ELF-1 (cell line): ENCODE measurements at regions not wholly inside any gene's neighbourhood (a gene's known extent, or its start where the extent isn't known, plus 50 kb on each side); places are given as distances from the start of the nearest gene placed in this dataset.
"Not testable (repeated sequence)": the region's sequence is repeated elsewhere in the genome, so short reads cannot be mapped to it uniquely, and the experiment has no call there.

Source experiments
- DNase-seq: peaks from one replicate; pipeline ENCODE4 v3.0.0-alpha.2; 2016; ENCODE audit warnings: low read depth, low spot score

- DNase-seq, result no peak
Measured at GRCh38 chrX:87941841-87942240, 424.2 kb downstream of the KLHL4 start.

DNA sequence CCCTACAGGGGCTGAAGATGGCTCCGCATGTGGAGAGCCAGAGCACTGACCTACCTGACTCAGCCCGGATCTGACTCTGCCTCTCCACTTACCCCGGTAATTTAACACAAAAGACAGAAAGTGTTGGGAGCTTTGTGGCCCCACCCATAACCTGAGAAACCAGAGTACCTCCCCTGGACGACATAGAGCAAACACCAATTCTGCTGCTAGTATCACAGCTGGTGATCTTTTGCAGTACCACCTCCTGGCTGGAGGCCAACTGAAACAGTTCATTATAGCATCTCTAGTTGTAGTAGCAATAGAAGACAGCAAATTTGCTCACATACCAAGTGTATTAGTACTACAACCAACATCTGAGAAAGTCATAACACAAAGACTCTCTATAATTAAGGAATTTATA lies 443.9 kb downstream of the KLHL4 start:
- peak; percentile 19 for DNase-seq

GRCh38 chrX:87968118-87968517 lies 450.5 kb downstream of the KLHL4 start:
- no peak for DNase-seq

DNA sequence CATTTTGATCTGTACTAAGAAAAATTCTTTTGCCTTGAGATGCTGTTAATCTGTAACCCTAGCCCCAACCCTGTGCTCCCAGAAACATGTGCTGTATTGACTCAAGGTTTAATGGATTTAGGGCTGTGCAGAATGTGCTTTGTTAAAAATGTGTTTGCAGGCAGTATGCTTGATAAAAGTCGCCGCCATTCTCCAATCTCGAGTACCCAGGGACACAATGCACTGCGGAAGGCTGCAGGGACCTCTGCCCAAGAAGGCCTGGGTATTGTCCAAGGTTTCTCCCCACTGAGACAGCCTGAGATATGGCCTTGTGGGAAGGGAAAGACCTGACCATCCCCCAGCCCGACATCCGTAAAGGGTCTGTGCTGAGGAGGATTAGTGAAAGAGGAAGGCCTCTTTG lies 454.5 kb downstream of the KLHL4 start:
- DNase-seq, result peak; percentile 37

DNA sequence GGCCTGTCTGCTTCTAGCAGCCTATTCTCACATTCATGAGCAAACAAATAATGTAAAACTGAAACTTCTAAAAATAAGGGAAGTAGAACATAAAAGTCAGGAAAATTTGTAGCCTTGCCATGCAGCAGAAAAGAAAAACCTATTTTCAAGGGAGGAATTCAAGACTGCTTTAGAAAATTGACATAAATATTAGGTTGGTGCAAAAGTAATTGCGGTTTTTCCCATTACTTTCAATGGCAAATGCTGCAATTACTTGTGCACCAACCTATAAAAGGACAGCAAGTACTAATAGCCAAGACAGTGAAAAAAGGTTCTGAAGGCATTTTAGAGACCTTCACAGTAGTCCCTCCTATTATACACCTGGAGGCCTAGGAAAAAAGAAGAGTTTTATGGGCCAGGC lies 457.8 kb downstream of the KLHL4 start:
- no peak for DNase-seq

GRCh38 chrX:88007873-88008272 lies 490.3 kb downstream of the KLHL4 start:
- DNase-seq, result not testable (repeated sequence)

GRCh38 chrX:88024022-88024421 lies 506.4 kb downstream of the KLHL4 start:
- no peak for DNase-seq

DNA sequence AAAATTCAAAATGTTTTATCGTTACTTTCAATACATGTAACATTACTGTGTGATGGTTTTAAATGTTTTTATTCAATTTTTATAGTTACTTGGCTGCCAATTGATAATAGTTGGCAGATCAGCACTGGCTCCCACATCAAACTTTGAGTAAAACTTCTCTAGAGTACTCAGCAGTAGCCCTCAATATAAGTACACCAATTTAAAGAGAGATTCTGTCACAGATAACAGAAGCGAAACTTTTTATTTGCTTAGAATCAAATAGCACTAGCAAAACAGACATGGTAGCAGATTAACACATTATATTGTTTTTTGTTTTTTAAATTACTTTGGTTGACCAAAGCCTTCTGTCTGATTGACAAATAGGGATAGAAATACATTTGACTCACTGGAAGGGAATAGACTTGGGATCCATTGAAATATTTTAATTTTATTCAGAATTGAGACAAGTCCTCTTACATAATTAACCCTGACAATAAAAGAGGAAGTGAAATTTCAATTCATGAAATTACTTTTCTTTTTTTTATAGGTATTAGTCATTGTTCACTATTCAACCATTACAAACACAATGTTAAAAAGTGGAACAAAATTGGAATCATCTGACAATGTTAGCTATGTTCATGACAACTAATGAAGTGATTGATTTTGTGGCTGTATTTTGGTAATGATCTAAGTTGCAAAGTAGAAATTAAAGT lies 554.9 kb downstream of the KLHL4 start:
- DNase-seq, result no peak

GRCh38 chrX:88101968-88102367 lies 584.4 kb downstream of the KLHL4 start:
- DNase-seq, result no peak

- DNase-seq, result no peak
Measured at GRCh38 chrX:88135735-88136134, 611.3 kb upstream of the CPXCR1 start.

GRCh38 chrX:88136328-88136727 lies 610.7 kb upstream of the CPXCR1 start:
- DNase-seq, result no peak

DNA sequence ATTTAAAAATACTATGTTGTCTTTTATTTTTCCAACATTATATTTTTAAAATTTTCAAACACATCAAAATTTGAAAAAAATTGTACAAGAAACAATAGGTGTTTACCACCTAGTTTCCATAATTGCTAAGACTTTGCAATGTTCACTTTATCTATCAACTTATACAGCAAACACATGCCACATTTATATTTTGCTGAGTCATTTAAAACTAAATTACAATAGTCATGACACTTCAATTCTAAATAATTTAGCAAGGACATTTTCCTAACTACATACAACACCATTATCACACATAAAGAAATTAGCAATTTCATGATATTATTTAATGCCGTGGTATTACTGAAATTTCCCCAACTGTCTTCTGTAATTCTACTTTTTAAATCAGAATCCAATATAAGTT lies 600.4 kb upstream of the CPXCR1 start:
- no peak for DNase-seq

GRCh38 chrX:88170553-88170952 lies 576.5 kb upstream of the CPXCR1 start:
- no peak for DNase-seq

GRCh38 chrX:88173932-88174440 lies 573.0 kb upstream of the CPXCR1 start:
- not testable (repeated sequence) for DNase-seq

GRCh38 chrX:88202149-88202548 lies 544.9 kb upstream of the CPXCR1 start:
- no peak for DNase-seq

DNA sequence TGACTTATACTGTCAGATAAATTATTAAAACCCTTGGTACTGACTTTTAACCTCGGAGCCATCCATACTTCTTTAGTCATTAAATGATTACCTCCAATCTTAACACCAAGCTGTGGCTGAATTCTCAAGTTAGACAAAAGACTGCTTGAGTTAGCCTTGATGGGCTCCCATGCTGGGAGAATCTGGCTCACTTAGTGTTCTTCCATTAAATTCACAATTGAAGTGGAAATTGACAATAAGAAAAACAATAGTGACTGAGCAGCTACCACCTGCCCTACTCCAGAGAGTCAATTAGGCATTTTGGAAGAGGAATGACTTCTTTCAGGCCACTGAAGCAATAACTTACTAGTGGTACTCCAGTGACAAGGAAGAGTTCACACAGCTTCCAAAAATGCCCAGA lies 503.0 kb upstream of the CPXCR1 start:
- DNase-seq, result no peak

- no peak for DNase-seq
Measured at GRCh38 chrX:88284844-88285243, 462.2 kb upstream of the CPXCR1 start.

DNA sequence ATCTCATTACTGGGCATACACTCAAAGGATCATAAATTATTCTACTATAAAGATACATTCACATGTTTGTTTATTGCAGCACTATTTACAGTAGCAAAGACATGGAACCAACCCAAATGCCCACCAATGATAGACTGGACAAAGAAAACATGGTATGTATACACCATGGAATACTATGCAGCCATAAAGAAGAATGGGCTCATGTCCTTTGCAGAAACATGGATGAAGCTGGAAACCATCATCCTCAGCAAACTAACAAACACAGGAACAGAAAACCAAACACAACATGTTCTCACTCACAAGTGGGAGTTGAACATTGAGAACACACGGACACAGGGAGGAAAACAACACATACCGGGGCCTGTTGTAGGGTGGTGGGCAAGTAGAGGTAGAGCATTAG lies 433.1 kb upstream of the CPXCR1 start:
- not testable (repeated sequence) for DNase-seq

DNA sequence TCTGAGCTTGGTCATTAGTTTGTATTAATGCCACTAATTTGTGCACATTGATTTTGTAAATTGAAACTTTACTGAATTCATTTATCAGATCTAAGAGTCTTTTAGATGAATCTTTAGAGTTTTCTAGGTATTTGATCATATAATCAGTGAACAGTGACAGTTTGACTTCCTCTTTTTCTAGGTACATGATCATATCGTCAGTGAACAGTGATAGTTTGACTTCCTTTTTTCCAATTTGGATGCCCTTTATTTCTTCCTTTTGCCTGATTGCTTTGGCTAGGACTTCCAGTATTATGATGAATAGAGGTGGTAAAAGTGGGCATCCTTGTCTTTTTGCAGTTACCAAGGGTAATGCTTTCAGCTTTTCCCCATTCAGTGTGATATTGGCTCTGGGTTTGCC lies 421.4 kb upstream of the CPXCR1 start:
- no peak for DNase-seq

GRCh38 chrX:88355252-88355651 lies 391.8 kb upstream of the CPXCR1 start:
- no peak for DNase-seq

DNA sequence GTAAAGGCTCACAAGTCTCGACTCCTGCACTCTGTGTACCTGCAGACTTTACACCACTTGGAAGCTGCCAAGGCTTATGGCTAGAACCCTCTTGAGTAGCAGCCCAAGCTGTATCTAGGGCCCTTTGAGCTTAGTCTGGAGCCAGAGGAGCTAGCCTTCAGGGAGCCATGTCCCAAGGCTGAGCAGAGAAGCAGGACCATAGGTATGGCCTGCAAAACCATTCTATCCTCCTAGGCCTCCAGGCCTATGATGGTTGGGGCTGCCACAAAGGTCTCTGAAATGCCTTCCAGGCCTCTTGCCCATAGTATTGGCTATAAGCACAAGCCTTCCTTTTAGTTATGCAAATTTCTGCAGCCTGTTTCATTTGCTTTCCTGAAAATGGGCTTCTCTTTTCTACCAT lies 380.7 kb upstream of the CPXCR1 start:
- no peak for DNase-seq

DNA sequence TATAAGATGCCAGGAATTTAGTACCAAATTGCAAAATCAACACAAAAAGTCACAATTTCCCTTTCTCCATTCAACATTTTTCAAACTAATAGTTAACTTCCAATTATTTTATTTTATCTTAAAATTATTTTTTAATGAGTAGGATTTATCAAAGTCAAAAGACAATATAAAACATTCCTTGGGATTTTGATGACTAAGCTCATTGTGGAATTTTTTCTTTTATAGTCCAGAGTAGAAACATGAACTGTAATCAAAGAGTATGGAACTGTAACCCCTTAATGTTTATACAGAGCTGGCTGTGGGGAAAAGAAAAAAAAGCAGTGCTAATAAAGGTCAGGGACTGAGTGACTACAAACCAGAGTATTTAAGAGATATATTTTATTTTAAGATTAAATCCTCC lies 368.6 kb upstream of the CPXCR1 start:
- no peak for DNase-seq

DNA sequence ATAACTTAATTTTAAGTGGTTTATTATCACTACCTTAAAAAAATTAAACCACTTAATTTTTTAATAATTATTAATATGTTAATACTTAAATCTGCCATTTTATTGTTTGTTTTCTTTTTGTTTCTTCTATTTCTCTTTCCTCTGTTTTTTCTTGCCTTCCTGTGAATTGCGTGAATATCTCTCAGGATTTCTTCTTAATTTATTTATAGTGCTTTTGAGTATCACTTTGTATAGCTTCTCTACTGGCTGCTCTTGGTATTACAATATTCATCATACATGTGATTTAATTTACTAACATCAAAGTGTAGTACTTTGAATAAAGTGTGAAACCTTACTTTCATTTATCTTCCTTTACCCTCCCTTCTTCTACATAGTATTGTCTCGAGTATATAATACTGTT lies 349.5 kb upstream of the CPXCR1 start:
- no peak for DNase-seq

GRCh38 chrX:88416002-88416401 lies 331.0 kb upstream of the CPXCR1 start:
- DNase-seq, result no peak
